ENCODE measurements at regions not wholly inside any gene's neighbourhood (a gene's known extent, or its start where the extent isn't known, plus 50 kb on each side); places are given as distances from the start of the nearest gene placed in this dataset.
"Not testable (repeated sequence)": the region's sequence is repeated elsewhere in the genome, so short reads cannot be mapped to it uniquely, and the experiment has no call there.

GRCh38 chr5:152568016-152568415 is 162.9 kb upstream of the NMUR2 start:
- Mint-ChIP-seq H3K9me3 (no peaks in the 10 kb centered on the region), H3K36me3 (no peaks in the 10 kb centered on the region), H3K27me3 (peaks cover 2% of the 10 kb centered on the region), H3K4me1 (no peaks in the 10 kb centered on the region), H3K27ac (no peak overlapping the region), H3K4me3 (no peak overlapping the region)

- H3K4me1 Mint-ChIP-seq = no peaks in the 10 kb centered on the region
- H3K36me3 Mint-ChIP-seq = no peaks in the 10 kb centered on the region
- H3K4me3 Mint-ChIP-seq = no peak overlapping the region
- H3K27me3 Mint-ChIP-seq = peaks cover 2% of the 10 kb centered on the region
- H3K27ac Mint-ChIP-seq = no peak overlapping the region
- H3K9me3 Mint-ChIP-seq = no peaks in the 10 kb centered on the region
Measured at GRCh38 chr5:152572812-152573211, 167.7 kb upstream of the NMUR2 start.

GRCh38 chr5:152584103-152584502 is 179.0 kb upstream of the NMUR2 start:
- Mint-ChIP-seq H3K27me3 (peaks cover 18% of the 10 kb centered on the region), H3K4me1 (no peaks in the 10 kb centered on the region), H3K4me3 (no peak overlapping the region), H3K9me3 (peaks cover 21% of the 10 kb centered on the region), H3K27ac (no peak overlapping the region), H3K36me3 (no peaks in the 10 kb centered on the region)

GRCh38 chr5:152592416-152592815 is 187.3 kb upstream of the NMUR2 start:
- peaks cover 6% of the 10 kb centered on the region for H3K9me3 Mint-ChIP-seq
- H3K36me3 Mint-ChIP-seq = peaks cover 2% of the 10 kb centered on the region
- H3K27ac Mint-ChIP-seq = no peak overlapping the region
- peaks cover 2% of the 10 kb centered on the region for H3K27me3 Mint-ChIP-seq
- H3K4me1 Mint-ChIP-seq = no peaks in the 10 kb centered on the region
- H3K4me3 Mint-ChIP-seq = no peak overlapping the region

GRCh38 chr5:152593388-152593787 is 188.3 kb upstream of the NMUR2 start:
- Mint-ChIP-seq H3K4me1 (no peaks in the 10 kb centered on the region), H3K9me3 (peaks cover 6% of the 10 kb centered on the region), H3K27me3 (peaks cover 2% of the 10 kb centered on the region), H3K27ac (no peak overlapping the region), H3K4me3 (no peak overlapping the region), H3K36me3 (peaks cover 2% of the 10 kb centered on the region)

- no peaks in the 10 kb centered on the region for H3K36me3 Mint-ChIP-seq
- no peak overlapping the region for H3K4me3 Mint-ChIP-seq
- no peak overlapping the region for H3K27ac Mint-ChIP-seq
- H3K9me3 Mint-ChIP-seq = peaks cover 7% of the 10 kb centered on the region
- peaks cover 2% of the 10 kb centered on the region for H3K27me3 Mint-ChIP-seq
- no peaks in the 10 kb centered on the region for H3K4me1 Mint-ChIP-seq
Measured at GRCh38 chr5:152595405-152595804, 190.3 kb upstream of the NMUR2 start.

GRCh38 chr5:152599096-152599495 is 194.0 kb upstream of the NMUR2 start:
- Mint-ChIP-seq H3K27ac (no peak overlapping the region), H3K9me3 (peaks cover 16% of the 10 kb centered on the region)

GRCh38 chr5:152601806-152602732 is 197.0 kb upstream of the NMUR2 start:
- H3K27ac Mint-ChIP-seq = no peak overlapping the region
- peaks cover 16% of the 10 kb centered on the region for H3K9me3 Mint-ChIP-seq
- H3K4me1 Mint-ChIP-seq = no peaks in the 10 kb centered on the region
- H3K4me3 Mint-ChIP-seq = no peak overlapping the region
- peaks cover 2% of the 10 kb centered on the region for H3K27me3 Mint-ChIP-seq
- H3K36me3 Mint-ChIP-seq = no peaks in the 10 kb centered on the region

More at GRCh38 chr5:152599096-152599495, 194.0 kb upstream of the NMUR2 start:
- H3K4me1 Mint-ChIP-seq = no peaks in the 10 kb centered on the region
- no peaks in the 10 kb centered on the region for H3K36me3 Mint-ChIP-seq
- H3K4me3 Mint-ChIP-seq = no peak overlapping the region
- peaks cover 2% of the 10 kb centered on the region for H3K27me3 Mint-ChIP-seq

GRCh38 chr5:152606050-152606449 is 201.0 kb upstream of the NMUR2 start:
- not testable (repeated sequence) for H3K4me3 Mint-ChIP-seq, H3K9me3 Mint-ChIP-seq, H3K27ac Mint-ChIP-seq, H3K27me3 Mint-ChIP-seq, H3K4me1 Mint-ChIP-seq, H3K36me3 Mint-ChIP-seq

GRCh38 chr5:152606776-152607364 is 201.8 kb upstream of the NMUR2 start:
- Mint-ChIP-seq H3K9me3 (peaks cover 9% of the 10 kb centered on the region), H3K27me3 (peaks cover 2% of the 10 kb centered on the region), H3K27ac (no peak overlapping the region)

GRCh38 chr5:152607401-152608160 is 202.5 kb upstream of the NMUR2 start:
- peaks cover 2% of the 10 kb centered on the region for H3K27me3 Mint-ChIP-seq

More at GRCh38 chr5:152606776-152607364, 201.8 kb upstream of the NMUR2 start:
- Mint-ChIP-seq H3K4me1 (no peaks in the 10 kb centered on the region), H3K36me3 (no peaks in the 10 kb centered on the region), H3K4me3 (no peak overlapping the region)

GRCh38 chr5:152608458-152608857 is 203.4 kb upstream of the NMUR2 start:
- Mint-ChIP-seq H3K9me3 (peaks cover 2% of the 10 kb centered on the region), H3K27ac (no peak overlapping the region), H3K27me3 (peaks cover 3% of the 10 kb centered on the region), H3K4me3 (no peak overlapping the region), H3K4me1 (no peaks in the 10 kb centered on the region), H3K36me3 (no peaks in the 10 kb centered on the region)

More at GRCh38 chr5:152607401-152608160, 202.5 kb upstream of the NMUR2 start:
- Mint-ChIP-seq H3K36me3 (no peaks in the 10 kb centered on the region), H3K4me3 (no peak overlapping the region), H3K9me3 (peaks cover 9% of the 10 kb centered on the region), H3K4me1 (no peaks in the 10 kb centered on the region), H3K27ac (no peak overlapping the region)

- Mint-ChIP-seq H3K4me3 (no peak overlapping the region), H3K27me3 (no peaks in the 10 kb centered on the region), H3K27ac (no peak overlapping the region), H3K9me3 (peaks cover 5% of the 10 kb centered on the region), H3K36me3 (no peaks in the 10 kb centered on the region), H3K4me1 (no peaks in the 10 kb centered on the region)
Measured at GRCh38 chr5:152619756-152620155, 214.7 kb upstream of the NMUR2 start.

GRCh38 chr5:152622628-152623027 is 217.5 kb upstream of the NMUR2 start:
- Mint-ChIP-seq H3K4me1 (no peaks in the 10 kb centered on the region), H3K9me3 (peaks cover 1% of the 10 kb centered on the region), H3K36me3 (no peaks in the 10 kb centered on the region), H3K27me3 (no peaks in the 10 kb centered on the region), H3K4me3 (no peak overlapping the region), H3K27ac (no peak overlapping the region)

- H3K4me1 Mint-ChIP-seq = no peaks in the 10 kb centered on the region
- H3K27me3 Mint-ChIP-seq = no peaks in the 10 kb centered on the region
- H3K4me3 Mint-ChIP-seq = no peak overlapping the region
- H3K9me3 Mint-ChIP-seq = no peaks in the 10 kb centered on the region
- H3K27ac Mint-ChIP-seq = no peak overlapping the region
- H3K36me3 Mint-ChIP-seq = no peaks in the 10 kb centered on the region
Measured at GRCh38 chr5:152623951-152624350, 218.9 kb upstream of the NMUR2 start.

- no peaks in the 10 kb centered on the region for H3K27me3 Mint-ChIP-seq
Measured at GRCh38 chr5:152625696-152626095, 220.6 kb upstream of the NMUR2 start.

More at GRCh38 chr5:152625696-152626095, 220.6 kb upstream of the NMUR2 start:
- no peak overlapping the region for H3K27ac Mint-ChIP-seq
- no peak overlapping the region for H3K4me3 Mint-ChIP-seq
- H3K9me3 Mint-ChIP-seq = peaks cover 4% of the 10 kb centered on the region
- H3K36me3 Mint-ChIP-seq = no peaks in the 10 kb centered on the region
- no peaks in the 10 kb centered on the region for H3K4me1 Mint-ChIP-seq
